Trophoblast cell (in vitro differentiated cells and primary cell): ENCODE measurements at regions not wholly inside any gene's neighbourhood (a gene's known extent, or its start where the extent isn't known, plus 50 kb on each side); places are given as distances from the start of the nearest gene placed in this dataset.

Source experiments
- DNase-seq, 2 donors: peaks; one replicate each; pipeline ENCODE4 v3.0.0-alpha.2; 2016
- H2AFZ ChIP-seq: 2 replicates; pipeline ENCODE4 v1.6.1; 2013; ENCODE audit warnings: low read length, moderate library complexity, mild to moderate bottlenecking; ENCODE audit not compliant: insufficient read depth, poor library complexity
- H2AK5ac ChIP-seq: 2 replicates; pipeline ENCODE4 v1.6.1; 2013; ENCODE audit warnings: mild to moderate bottlenecking, low read length
- H2BK120ac ChIP-seq: 2 replicates; pipeline ENCODE4 v1.6.1; 2013; ENCODE audit warnings: low read length, mild to moderate bottlenecking, moderate library complexity; ENCODE audit not compliant: insufficient read depth, poor library complexity
- H2BK12ac ChIP-seq: 2 replicates; pipeline ENCODE4 v1.6.1; 2013; ENCODE audit warnings: mild to moderate bottlenecking, low read length, moderate library complexity
- H2BK5ac ChIP-seq: 2 replicates; pipeline ENCODE4 v1.6.1; 2013; ENCODE audit warnings: low read length, low read depth, moderate library complexity, mild to moderate bottlenecking; ENCODE audit not compliant: poor library complexity
- H3K14ac ChIP-seq: 2 replicates; pipeline ENCODE4 v1.6.1; 2013; ENCODE audit warnings: mild to moderate bottlenecking, low read length
- H3K18ac ChIP-seq: 2 replicates; pipeline ENCODE4 v1.6.1; 2013; ENCODE audit warnings: mild to moderate bottlenecking, low read length
- H3K23ac ChIP-seq: 2 replicates; pipeline ENCODE4 v1.6.1; 2013; ENCODE audit warnings: low read length
- H3K27ac ChIP-seq: 2 replicates; pipeline ENCODE4 v1.5.1; 2013; ENCODE audit warnings: low read depth, mild to moderate bottlenecking, inconsistent platforms, low read length, moderate library complexity
- H3K27me3 ChIP-seq: 2 replicates; pipeline ENCODE4 v1.6.1; 2013; ENCODE audit warnings: inconsistent platforms, mild to moderate bottlenecking, low read length, moderate library complexity; ENCODE audit not compliant: insufficient read depth
- H3K36me3 ChIP-seq, 2 experiments: 1 replicate in 1 of 2; 2 replicates in 1 of 2; pipeline ENCODE4 v1.6.1; 2013; ENCODE audit warnings: low read length in 2 of 2, mild to moderate bottlenecking in 2 of 2, moderate library complexity in 1 of 2; ENCODE audit not compliant: insufficient read depth in 2 of 2, control insufficient read depth in 1 of 2
- H3K4ac ChIP-seq: 2 replicates; pipeline ENCODE4 v1.6.1; 2013; ENCODE audit warnings: low read depth, mild to moderate bottlenecking, low read length, moderate library complexity
- H3K4me1 ChIP-seq, 2 experiments: 1 replicate in 1 of 2; 2 replicates in 1 of 2; pipeline ENCODE4 v1.6.1; 2013; ENCODE audit warnings: low read length in 2 of 2, mild to moderate bottlenecking in 2 of 2, moderate library complexity in 1 of 2; ENCODE audit not compliant: insufficient read depth in 2 of 2, control insufficient read depth in 1 of 2
- H3K4me2 ChIP-seq: 2 replicates; pipeline ENCODE4 v1.6.1; 2013; ENCODE audit warnings: inconsistent platforms, mild to moderate bottlenecking, low read length, moderate library complexity
- H3K4me3 ChIP-seq: 2 replicates; pipeline ENCODE4 v1.5.1; 2013; ENCODE audit warnings: mild to moderate bottlenecking, low read depth, low read length, inconsistent platforms
- H3K79me1 ChIP-seq: one replicate; pipeline ENCODE4 v1.6.1; 2013; ENCODE audit warnings: low read length
- H3K79me2 ChIP-seq: 2 replicates; pipeline ENCODE4 v1.6.1; 2013; ENCODE audit warnings: low read length, mild to moderate bottlenecking; ENCODE audit not compliant: control insufficient read depth, insufficient read depth, poor library complexity
- H3K9ac ChIP-seq: 2 replicates; pipeline ENCODE4 v1.6.1; 2013; ENCODE audit warnings: mild to moderate bottlenecking, low read length
- H3K9me3 ChIP-seq: 2 replicates; pipeline ENCODE4 v1.6.1; 2013; ENCODE audit warnings: low read depth, mild to moderate bottlenecking, control low read depth, inconsistent platforms, low read length; ENCODE audit not compliant: insufficient read depth
- H4K12ac ChIP-seq: 2 replicates; pipeline ENCODE4 v1.6.1; 2013; ENCODE audit warnings: low read depth, mild to moderate bottlenecking, low read length, moderate library complexity
- H4K8ac ChIP-seq: 2 replicates; pipeline ENCODE4 v1.6.1; 2013; ENCODE audit warnings: low read depth, mild to moderate bottlenecking, low read length, moderate library complexity
- H4K91ac ChIP-seq: one replicate; pipeline ENCODE4 v1.6.1; 2013; ENCODE audit warnings: low read depth, mild to moderate bottlenecking, low read length, moderate library complexity
- WGBS: extraction: QIAGEN DNeasy Blood & Tissue Kit; methylation state at CpG from one replicate; pipeline ENCODE4 v1.1.7; 2013; ENCODE audit warnings: missing lambda C conversion rate; ENCODE audit not compliant: insufficient read length, insufficient coverage; ENCODE audit errors: extremely low coverage; 5-methylcytosine and 5-hydroxymethylcytosine counted together

- Histone ChIP-seq H3K4me2 (no peak overlapping the region), H3K36me3 (no peaks in the 10 kb centered on the region), H2BK5ac (no peak overlapping the region), H3K14ac (no peak overlapping the region), H3K23ac (no peak overlapping the region), H3K27ac (no peak overlapping the region), H3K79me2 (no peaks in the 10 kb centered on the region), H4K12ac (no peak overlapping the region), H3K4me3 (no peak overlapping the region), H4K8ac (no peak overlapping the region), H2BK120ac (no peak overlapping the region), H4K91ac (no peak overlapping the region), H2AK5ac (no peak overlapping the region), H3K27me3 (no peaks in the 10 kb centered on the region), H2BK12ac (no peak overlapping the region), H3K4ac (no peak overlapping the region), H3K9me3 (peaks cover 7% of the 10 kb centered on the region), H3K9ac (peak overlapping the region; percentile 38), H3K4me1 (no peaks in the 10 kb centered on the region), H2AFZ (no peak overlapping the region), H3K79me1 (no peaks in the 10 kb centered on the region), H3K18ac (no peak overlapping the region)
- WGBS = no CpG with 5 or more reads among the region's 7 CpGs
- no peak for DNase-seq
Measured at GRCh38 chr2:184530239-184530638, 68.1 kb upstream of the ZNF804A start.

GRCh38 chr2:184530959-184531358 is 67.4 kb upstream of the ZNF804A start:
- no peaks in the 10 kb centered on the region for H3K36me3 ChIP-seq
- no peak overlapping the region for H2BK120ac ChIP-seq
- no peak overlapping the region for H2AK5ac ChIP-seq
- no peaks in the 10 kb centered on the region for H3K79me2 ChIP-seq
- no peak overlapping the region for H3K14ac ChIP-seq
- H3K27me3 ChIP-seq = no peaks in the 10 kb centered on the region
- no CpG with 5 or more reads among the region's 6 CpGs for WGBS
- H3K4ac ChIP-seq = no peak overlapping the region
- H2BK12ac ChIP-seq = no peak overlapping the region
- no peak overlapping the region for H3K4me3 ChIP-seq
- no peak overlapping the region for H4K12ac ChIP-seq
- H3K18ac ChIP-seq = no peak overlapping the region
- peaks cover 7% of the 10 kb centered on the region for H3K9me3 ChIP-seq
- no peak overlapping the region for H2BK5ac ChIP-seq
- H3K4me2 ChIP-seq = no peak overlapping the region
- no peak overlapping the region for H3K9ac ChIP-seq
- H4K8ac ChIP-seq = no peak overlapping the region
- no peaks in the 10 kb centered on the region for H3K79me1 ChIP-seq
- DNase-seq = no peak
- H4K91ac ChIP-seq = no peak overlapping the region
- no peak overlapping the region for H3K27ac ChIP-seq
- no peak overlapping the region for H2AFZ ChIP-seq
- no peaks in the 10 kb centered on the region for H3K4me1 ChIP-seq
- H3K23ac ChIP-seq = no peak overlapping the region

- no peak overlapping the region for H3K18ac ChIP-seq
- no peak overlapping the region for H2AK5ac ChIP-seq
- no peaks in the 10 kb centered on the region for H3K36me3 ChIP-seq
- no peak overlapping the region for H2BK120ac ChIP-seq
- H3K27ac ChIP-seq = no peak overlapping the region
- H3K9me3 ChIP-seq = peaks cover 7% of the 10 kb centered on the region
- H3K79me1 ChIP-seq = no peaks in the 10 kb centered on the region
- DNase-seq = no peak
- no peaks in the 10 kb centered on the region for H3K79me2 ChIP-seq
- no peaks in the 10 kb centered on the region for H3K27me3 ChIP-seq
- H4K12ac ChIP-seq = no peak overlapping the region
- no peak overlapping the region for H2AFZ ChIP-seq
- no peak overlapping the region for H2BK5ac ChIP-seq
- no peak overlapping the region for H3K4ac ChIP-seq
- no peak overlapping the region for H2BK12ac ChIP-seq
- no peak overlapping the region for H3K23ac ChIP-seq
- no peak overlapping the region for H3K4me2 ChIP-seq
- no peak overlapping the region for H4K8ac ChIP-seq
- no peak overlapping the region for H3K9ac ChIP-seq
- H3K14ac ChIP-seq = no peak overlapping the region
- H4K91ac ChIP-seq = no peak overlapping the region
- no peak overlapping the region for H3K4me3 ChIP-seq
- H3K4me1 ChIP-seq = no peaks in the 10 kb centered on the region
Measured at GRCh38 chr2:184532551-184532950, 65.8 kb upstream of the ZNF804A start.

- H3K4me3 ChIP-seq = no peak overlapping the region
Measured at GRCh38 chr2:184534986-184535385, 63.3 kb upstream of the ZNF804A start.

More at GRCh38 chr2:184534986-184535385, 63.3 kb upstream of the ZNF804A start:
- Histone ChIP-seq H3K27ac (no peak overlapping the region), H2BK5ac (no peak overlapping the region), H3K4ac (no peak overlapping the region), H3K23ac (no peak overlapping the region), H2BK12ac (no peak overlapping the region), H4K8ac (no peak overlapping the region), H3K36me3 (no peaks in the 10 kb centered on the region), H3K79me2 (no peaks in the 10 kb centered on the region), H3K79me1 (no peaks in the 10 kb centered on the region), H3K9me3 (peaks cover 2% of the 10 kb centered on the region), H2AK5ac (no peak overlapping the region), H3K27me3 (no peaks in the 10 kb centered on the region), H3K18ac (no peak overlapping the region), H4K91ac (no peak overlapping the region), H4K12ac (no peak overlapping the region), H3K9ac (no peak overlapping the region), H3K4me1 (no peaks in the 10 kb centered on the region), H2AFZ (no peak overlapping the region), H2BK120ac (no peak overlapping the region), H3K14ac (no peak overlapping the region), H3K4me2 (no peak overlapping the region)
- DNase-seq = no peak
- no CpG with 5 or more reads among the region's 3 CpGs for WGBS
